ENCODE measurements at regions not wholly inside any gene's neighbourhood (a gene's known extent, or its start where the extent isn't known, plus 50 kb on each side); places are given as distances from the start of the nearest gene placed in this dataset.

DNA sequence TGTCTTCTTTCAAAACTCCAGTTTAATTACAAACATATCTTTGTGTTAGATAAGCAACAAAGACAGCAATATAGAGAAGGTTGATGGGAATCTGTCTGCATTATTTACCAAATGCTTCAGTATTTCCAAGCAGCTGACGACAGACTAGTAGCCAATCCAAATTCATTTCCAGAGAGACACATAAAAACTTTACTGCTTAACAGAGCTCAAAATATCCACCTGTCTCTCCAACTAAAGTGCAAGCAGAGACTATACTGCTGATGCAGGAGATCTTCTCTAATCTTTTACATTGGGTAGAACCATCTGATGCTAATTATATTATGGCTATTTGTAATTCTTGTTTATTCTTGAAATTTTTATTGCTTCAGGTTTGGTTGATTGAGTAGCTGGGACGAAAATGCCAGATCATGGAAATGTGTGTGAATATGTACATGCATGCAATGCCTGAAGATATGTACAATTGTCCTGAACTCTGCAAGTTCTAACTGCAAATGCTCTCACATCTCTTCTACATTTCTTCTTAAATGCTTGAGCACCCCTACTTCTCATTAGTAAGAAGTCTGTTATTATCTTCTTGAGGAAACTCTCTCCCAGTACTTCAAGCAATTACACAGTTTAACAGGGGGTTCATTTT lies 200.0 kb downstream of the PDHA2 start:
- no peak; the same call in 2 of the 3 replicates for ATAC-seq
- TF ChIP-seq ISL1 (CRISPR knock-in tag; IDR thresholded peaks at IDR 0.05), result no peak

DNA sequence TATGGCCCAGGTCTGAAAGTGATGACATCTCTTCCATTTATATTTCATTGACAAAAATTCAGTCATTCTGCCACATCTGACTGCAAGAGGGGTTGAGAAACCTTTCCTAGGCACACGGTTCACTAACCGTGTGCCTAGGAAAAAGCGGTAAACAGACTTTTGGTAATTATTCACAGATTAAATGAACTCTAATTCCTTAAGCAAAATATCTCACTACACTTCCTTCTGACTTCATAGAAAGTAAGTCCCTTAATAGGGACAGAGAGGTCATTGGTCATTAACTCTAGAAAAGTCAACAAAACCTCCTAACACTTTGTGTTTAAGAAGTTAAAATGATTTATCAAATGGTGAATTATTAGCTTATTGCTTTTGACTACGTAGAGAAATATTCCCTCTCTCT lies 205.1 kb downstream of the PDHA2 start:
- ATAC-seq, result no peak
- TF ChIP-seq PPARA (CRISPR knock-in tag; IDR thresholded peaks at IDR 0.05; ENCODE audit: borderline replicate concordance), result no peak
- no peak for TF ChIP-seq SNAI2 (CRISPR knock-in tag; IDR thresholded peaks at IDR 0.05)
- TF ChIP-seq, protein P1, sequence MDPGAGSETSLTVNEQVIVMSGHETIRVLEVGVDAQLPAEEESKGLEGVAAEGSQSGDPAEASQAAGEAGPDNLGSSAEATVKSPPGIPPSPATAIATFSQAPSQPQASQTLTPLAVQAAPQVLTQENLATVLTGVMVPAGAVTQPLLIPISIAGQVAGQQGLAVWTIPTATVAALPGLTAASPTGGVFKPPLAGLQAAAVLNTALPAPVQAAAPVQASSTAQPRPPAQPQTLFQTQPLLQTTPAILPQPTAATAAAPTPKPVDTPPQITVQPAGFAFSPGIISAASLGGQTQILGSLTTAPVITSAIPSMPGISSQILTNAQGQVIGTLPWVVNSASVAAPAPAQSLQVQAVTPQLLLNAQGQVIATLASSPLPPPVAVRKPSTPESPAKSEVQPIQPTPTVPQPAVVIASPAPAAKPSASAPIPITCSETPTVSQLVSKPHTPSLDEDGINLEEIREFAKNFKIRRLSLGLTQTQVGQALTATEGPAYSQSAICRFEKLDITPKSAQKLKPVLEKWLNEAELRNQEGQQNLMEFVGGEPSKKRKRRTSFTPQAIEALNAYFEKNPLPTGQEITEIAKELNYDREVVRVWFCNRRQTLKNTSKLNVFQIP (CRISPR knock-in tag; IDR thresholded peaks at IDR 0.05; ENCODE audit: borderline replicate concordance, low read depth), result no peak
- no peak for TF ChIP-seq ESRRG (CRISPR knock-in tag; IDR thresholded peaks at IDR 0.05)
- TF ChIP-seq ZC3H10 (CRISPR knock-in tag; IDR thresholded peaks at IDR 0.05), result no peak
- TF ChIP-seq BACH2 (CRISPR knock-in tag; IDR thresholded peaks at IDR 0.05; ENCODE audit: borderline replicate concordance), result no peak
- TF ChIP-seq TCF4 (CRISPR knock-in tag; IDR thresholded peaks at IDR 0.05; ENCODE audit: borderline replicate concordance), result no peak
- no peak for TF ChIP-seq ARNTL (CRISPR knock-in tag; IDR thresholded peaks at IDR 0.05; ENCODE audit: borderline replicate concordance, low read depth)
- TF ChIP-seq TOX (CRISPR knock-in tag; IDR thresholded peaks at IDR 0.05; ENCODE audit: borderline replicate concordance), result no peak
- no peak for TF ChIP-seq ZNF8 (CRISPR knock-in tag; IDR thresholded peaks at IDR 0.05)
- TF ChIP-seq GLIS3 (CRISPR knock-in tag; IDR thresholded peaks at IDR 0.05), result no peak
- no peak for TF ChIP-seq ZNF565 (CRISPR knock-in tag; conservative IDR thresholded peaks at IDR 0.05; ENCODE audit: low read depth)
- no peak for TF ChIP-seq OSR1 (CRISPR knock-in tag; IDR thresholded peaks at IDR 0.05)
- no peak for TF ChIP-seq RARB (CRISPR knock-in tag; IDR thresholded peaks at IDR 0.05)
- TF ChIP-seq, protein P2, sequence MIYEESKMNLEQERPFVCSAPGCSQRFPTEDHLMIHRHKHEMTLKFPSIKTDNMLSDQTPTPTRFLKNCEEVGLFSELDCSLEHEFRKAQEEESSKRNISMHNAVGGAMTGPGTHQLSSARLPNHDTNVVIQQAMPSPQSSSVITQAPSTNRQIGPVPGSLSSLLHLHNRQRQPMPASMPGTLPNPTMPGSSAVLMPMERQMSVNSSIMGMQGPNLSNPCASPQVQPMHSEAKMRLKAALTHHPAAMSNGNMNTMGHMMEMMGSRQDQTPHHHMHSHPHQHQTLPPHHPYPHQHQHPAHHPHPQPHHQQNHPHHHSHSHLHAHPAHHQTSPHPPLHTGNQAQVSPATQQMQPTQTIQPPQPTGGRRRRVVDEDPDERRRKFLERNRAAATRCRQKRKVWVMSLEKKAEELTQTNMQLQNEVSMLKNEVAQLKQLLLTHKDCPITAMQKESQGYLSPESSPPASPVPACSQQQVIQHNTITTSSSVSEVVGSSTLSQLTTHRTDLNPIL (CRISPR knock-in tag; IDR thresholded peaks at IDR 0.05; ENCODE audit: low read depth), result no peak
- TF ChIP-seq, protein P3, sequence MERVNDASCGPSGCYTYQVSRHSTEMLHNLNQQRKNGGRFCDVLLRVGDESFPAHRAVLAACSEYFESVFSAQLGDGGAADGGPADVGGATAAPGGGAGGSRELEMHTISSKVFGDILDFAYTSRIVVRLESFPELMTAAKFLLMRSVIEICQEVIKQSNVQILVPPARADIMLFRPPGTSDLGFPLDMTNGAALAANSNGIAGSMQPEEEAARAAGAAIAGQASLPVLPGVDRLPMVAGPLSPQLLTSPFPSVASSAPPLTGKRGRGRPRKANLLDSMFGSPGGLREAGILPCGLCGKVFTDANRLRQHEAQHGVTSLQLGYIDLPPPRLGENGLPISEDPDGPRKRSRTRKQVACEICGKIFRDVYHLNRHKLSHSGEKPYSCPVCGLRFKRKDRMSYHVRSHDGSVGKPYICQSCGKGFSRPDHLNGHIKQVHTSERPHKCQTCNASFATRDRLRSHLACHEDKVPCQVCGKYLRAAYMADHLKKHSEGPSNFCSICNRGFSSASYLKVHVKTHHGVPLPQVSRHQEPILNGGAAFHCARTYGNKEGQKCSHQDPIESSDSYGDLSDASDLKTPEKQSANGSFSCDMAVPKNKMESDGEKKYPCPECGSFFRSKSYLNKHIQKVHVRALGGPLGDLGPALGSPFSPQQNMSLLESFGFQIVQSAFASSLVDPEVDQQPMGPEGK (CRISPR knock-in tag; IDR thresholded peaks at IDR 0.05; ENCODE audit: borderline replicate concordance), result no peak
- no peak for TF ChIP-seq ZFP30 (CRISPR knock-in tag; IDR thresholded peaks at IDR 0.05)
- TF ChIP-seq ZNF70 (CRISPR knock-in tag; IDR thresholded peaks at IDR 0.05), result no peak

DNA sequence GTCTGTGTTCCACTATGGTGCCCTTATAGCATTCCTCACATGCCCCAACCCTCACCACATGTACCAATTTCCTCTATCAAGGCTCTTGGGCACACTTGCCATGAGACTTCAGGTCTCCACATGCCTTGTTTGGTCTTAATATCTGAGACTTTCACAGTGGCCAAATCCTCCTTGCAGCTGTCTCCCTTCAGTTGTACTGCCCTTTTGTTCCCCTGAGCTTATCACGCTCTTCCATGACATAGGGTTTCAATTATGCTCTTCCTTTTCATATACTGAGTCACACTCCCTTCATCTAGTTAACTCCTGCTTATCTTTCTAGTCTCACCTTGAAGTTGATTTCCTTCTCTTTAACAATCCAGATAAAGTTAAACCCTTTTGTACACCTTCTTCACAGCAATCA lies 212.9 kb downstream of the PDHA2 start:
- ATAC-seq, result peak; percentile 32; the same call in 1 of the 3 replicates
- TF ChIP-seq BACH2 (CRISPR knock-in tag; IDR thresholded peaks at IDR 0.05; ENCODE audit: borderline replicate concordance) (no peak), TOX (CRISPR knock-in tag; IDR thresholded peaks at IDR 0.05; ENCODE audit: borderline replicate concordance) (no peak)
- TF ChIP-seq, protein P1 (CRISPR knock-in tag; IDR thresholded peaks at IDR 0.05; ENCODE audit: borderline replicate concordance, low read depth), result no peak

DNA sequence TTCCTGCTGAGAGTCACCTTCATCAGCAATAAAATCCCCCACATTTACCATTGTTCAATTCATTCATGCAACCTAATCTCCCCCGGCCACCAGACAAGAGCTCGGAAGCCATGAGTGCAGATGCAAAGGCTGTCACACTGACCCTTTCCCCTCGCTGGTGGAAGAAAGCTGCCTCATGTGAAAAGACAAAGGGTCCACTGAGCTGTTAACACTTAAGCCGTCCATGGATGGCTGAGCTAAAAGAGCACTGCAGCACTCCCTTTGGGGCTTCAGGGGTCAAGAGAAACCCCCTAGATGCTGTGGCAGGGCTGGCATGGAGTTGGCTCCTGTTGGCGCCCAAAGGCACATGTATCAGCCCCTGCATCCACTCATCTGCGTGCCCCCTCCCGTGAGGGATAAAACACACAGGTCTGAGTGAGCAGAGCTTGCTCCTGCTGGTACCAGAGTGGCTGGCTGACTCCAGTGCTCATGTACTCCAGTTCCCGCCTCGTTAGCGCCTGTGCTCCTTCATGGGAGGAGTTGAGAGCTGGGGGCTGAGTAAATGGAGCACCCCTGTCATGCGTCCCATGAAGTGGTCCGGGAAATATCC lies 216.5 kb downstream of the PDHA2 start:
- TF ChIP-seq GLIS3 (CRISPR knock-in tag; IDR thresholded peaks at IDR 0.05) (no peak), RARB (CRISPR knock-in tag; IDR thresholded peaks at IDR 0.05) (no peak), ZNF70 (CRISPR knock-in tag; IDR thresholded peaks at IDR 0.05) (no peak)
- TF ChIP-seq, protein P4, sequence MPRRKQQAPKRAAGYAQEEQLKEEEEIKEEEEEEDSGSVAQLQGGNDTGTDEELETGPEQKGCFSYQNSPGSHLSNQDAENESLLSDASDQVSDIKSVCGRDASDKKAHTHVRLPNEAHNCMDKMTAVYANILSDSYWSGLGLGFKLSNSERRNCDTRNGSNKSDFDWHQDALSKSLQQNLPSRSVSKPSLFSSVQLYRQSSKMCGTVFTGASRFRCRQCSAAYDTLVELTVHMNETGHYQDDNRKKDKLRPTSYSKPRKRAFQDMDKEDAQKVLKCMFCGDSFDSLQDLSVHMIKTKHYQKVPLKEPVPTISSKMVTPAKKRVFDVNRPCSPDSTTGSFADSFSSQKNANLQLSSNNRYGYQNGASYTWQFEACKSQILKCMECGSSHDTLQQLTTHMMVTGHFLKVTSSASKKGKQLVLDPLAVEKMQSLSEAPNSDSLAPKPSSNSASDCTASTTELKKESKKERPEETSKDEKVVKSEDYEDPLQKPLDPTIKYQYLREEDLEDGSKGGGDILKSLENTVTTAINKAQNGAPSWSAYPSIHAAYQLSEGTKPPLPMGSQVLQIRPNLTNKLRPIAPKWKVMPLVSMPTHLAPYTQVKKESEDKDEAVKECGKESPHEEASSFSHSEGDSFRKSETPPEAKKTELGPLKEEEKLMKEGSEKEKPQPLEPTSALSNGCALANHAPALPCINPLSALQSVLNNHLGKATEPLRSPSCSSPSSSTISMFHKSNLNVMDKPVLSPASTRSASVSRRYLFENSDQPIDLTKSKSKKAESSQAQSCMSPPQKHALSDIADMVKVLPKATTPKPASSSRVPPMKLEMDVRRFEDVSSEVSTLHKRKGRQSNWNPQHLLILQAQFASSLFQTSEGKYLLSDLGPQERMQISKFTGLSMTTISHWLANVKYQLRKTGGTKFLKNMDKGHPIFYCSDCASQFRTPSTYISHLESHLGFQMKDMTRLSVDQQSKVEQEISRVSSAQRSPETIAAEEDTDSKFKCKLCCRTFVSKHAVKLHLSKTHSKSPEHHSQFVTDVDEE (CRISPR knock-in tag; IDR thresholded peaks at IDR 0.05), result no peak
- TF ChIP-seq, protein P1 (CRISPR knock-in tag; IDR thresholded peaks at IDR 0.05; ENCODE audit: borderline replicate concordance, low read depth), result no peak
- no peak for ATAC-seq
